GM06990 (cell line): ENCODE measurements at regions not wholly inside any gene's neighbourhood (a gene's known extent, or its start where the extent isn't known, plus 50 kb on each side); places are given as distances from the start of the nearest gene placed in this dataset.

ENCODE experiments used
- DNase-seq: peaks from one replicate; pipeline ENCODE4 v3.0.0-alpha.2; 2011; ENCODE audit not compliant: insufficient read length; ENCODE audit errors: extremely low read depth
- H3K27me3 ChIP-seq: replicated peaks from 2 replicates; pipeline ENCODE4 v1.6.0; 2011; ENCODE audit warnings: low read length; ENCODE audit not compliant: control insufficient read depth, insufficient read depth
- H3K36me3 ChIP-seq: 2 replicates; pipeline ENCODE4 v1.5.1; 2011; ENCODE audit warnings: low read length; ENCODE audit not compliant: control insufficient read depth, insufficient read depth
- H3K4me3 ChIP-seq: replicated peaks from 2 replicates; pipeline ENCODE4 v1.5.1; 2011; ENCODE audit warnings: low read depth, mild to moderate bottlenecking, control low read depth, low read length
- TF ChIP-seq, protein P1 (sequence below): IDR thresholded peaks from 2 replicates; pipeline ENCODE4 v1.5.1; 2011; ENCODE audit warnings: low read length, control low read depth, mild to moderate bottlenecking, inconsistent platforms; ENCODE audit not compliant: insufficient read depth, poor library complexity, severe bottlenecking

DNA sequence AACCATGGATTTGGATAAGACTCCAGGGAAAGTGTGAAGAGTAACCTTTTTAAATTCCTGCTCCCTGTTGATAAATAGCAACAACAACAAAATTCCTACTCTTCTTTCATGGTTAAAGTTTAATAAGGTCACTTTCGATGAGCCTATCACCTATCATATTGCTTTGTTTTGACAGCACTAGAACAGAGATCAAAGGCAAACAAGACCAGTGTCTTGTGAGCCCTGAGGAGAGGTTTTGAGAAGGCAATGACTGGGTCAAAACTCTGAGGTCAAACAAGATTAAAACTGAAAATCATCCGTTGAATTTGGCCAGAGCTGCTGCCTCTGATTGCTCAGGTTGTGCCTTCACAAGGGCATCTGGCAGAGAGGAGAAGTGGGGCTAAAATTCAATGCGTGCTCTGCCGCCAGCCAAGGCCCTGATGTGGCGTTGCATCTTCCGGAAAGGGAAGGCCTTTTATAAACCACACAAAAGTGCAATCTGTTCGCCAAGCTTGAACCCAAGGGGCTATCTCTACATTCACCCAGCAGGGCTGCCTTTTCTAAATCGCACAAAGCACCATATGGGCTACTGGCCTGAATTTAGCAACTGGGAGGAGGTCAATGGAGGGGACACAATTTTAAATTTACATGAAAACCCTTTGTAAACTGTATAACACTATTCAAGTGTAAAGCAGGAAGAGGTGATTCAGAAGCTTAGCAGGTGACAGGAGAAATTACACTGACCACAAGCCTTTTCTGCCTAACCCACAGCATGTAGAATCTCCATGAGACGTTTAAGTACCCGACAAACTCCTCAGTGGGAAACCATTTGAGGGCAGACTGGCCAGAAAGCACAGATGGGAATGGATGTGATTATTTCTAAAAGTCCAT lies 140.8 kb downstream of the DAD1 start:
- Histone ChIP-seq H3K4me3 (no peak overlapping the region), H3K27me3 (no peaks in the 10 kb centered on the region; the same call in 1 of the 2 replicates), H3K36me3 (no peaks in the 10 kb centered on the region)
- DNase-seq: peak; percentile 50
- TF ChIP-seq, protein P1, sequence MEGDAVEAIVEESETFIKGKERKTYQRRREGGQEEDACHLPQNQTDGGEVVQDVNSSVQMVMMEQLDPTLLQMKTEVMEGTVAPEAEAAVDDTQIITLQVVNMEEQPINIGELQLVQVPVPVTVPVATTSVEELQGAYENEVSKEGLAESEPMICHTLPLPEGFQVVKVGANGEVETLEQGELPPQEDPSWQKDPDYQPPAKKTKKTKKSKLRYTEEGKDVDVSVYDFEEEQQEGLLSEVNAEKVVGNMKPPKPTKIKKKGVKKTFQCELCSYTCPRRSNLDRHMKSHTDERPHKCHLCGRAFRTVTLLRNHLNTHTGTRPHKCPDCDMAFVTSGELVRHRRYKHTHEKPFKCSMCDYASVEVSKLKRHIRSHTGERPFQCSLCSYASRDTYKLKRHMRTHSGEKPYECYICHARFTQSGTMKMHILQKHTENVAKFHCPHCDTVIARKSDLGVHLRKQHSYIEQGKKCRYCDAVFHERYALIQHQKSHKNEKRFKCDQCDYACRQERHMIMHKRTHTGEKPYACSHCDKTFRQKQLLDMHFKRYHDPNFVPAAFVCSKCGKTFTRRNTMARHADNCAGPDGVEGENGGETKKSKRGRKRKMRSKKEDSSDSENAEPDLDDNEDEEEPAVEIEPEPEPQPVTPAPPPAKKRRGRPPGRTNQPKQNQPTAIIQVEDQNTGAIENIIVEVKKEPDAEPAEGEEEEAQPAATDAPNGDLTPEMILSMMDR: no peak

DNA sequence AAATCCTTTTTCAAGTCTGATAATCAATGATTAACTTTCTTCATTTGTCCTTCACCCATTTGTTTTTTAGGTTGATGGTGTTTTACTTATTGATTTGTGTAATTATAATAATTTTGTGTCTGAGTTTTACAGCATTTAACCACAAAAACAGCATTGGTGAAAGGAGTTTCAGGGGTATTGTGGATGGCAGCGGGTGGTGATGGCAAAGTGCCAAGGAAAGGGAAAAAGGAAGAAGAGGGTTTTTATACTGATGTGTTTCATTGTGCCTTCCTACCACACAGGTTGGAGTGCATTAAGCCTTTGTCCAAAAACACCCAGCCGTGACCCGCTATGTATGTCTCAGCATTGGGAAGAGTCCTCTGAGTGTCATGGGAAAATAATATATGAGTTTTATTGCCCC lies 150.3 kb downstream of the DAD1 start:
- DNase-seq: no peak
- Histone ChIP-seq H3K27me3 (no peaks in the 10 kb centered on the region; the same call in 1 of the 2 replicates), H3K4me3 (no peak overlapping the region), H3K36me3 (no peaks in the 10 kb centered on the region)
- TF ChIP-seq, protein P1: no peak

DNA sequence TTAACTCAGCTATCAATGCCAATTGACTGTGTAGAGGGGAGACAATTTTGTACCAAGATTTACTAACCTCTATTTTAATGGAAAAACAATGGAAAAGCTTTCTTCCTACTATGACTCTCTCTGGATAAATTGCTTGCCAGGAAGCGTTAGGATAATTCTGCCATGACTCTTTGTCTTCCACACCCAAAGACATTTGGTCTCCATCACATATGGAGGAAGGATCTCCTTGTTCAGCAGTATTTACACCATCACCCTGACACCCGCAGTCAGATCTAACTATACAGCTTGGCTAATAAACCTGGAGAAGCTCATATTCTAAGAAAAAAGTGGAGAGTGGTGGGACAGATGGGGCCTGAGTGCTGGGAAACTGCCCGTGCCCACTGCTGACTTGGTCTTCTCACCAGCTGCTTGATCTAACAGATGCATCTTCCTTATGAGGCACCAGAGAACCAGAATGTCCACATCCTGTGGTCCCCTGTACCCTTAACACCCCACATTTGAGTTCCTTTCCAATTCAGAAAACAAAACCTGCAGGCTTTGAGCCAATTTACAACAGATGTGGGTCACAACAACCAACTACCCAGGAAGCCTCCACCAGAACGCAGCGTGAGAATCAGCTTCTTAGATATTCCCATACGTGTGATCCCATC lies 154.0 kb downstream of the DAD1 start:
- no peak overlapping the region for H3K4me3 ChIP-seq
- no peaks in the 10 kb centered on the region; the same call in 1 of the 2 replicates for H3K27me3 ChIP-seq
- TF ChIP-seq, protein P1: no peak
- no peaks in the 10 kb centered on the region for H3K36me3 ChIP-seq
- no peak for DNase-seq

DNA sequence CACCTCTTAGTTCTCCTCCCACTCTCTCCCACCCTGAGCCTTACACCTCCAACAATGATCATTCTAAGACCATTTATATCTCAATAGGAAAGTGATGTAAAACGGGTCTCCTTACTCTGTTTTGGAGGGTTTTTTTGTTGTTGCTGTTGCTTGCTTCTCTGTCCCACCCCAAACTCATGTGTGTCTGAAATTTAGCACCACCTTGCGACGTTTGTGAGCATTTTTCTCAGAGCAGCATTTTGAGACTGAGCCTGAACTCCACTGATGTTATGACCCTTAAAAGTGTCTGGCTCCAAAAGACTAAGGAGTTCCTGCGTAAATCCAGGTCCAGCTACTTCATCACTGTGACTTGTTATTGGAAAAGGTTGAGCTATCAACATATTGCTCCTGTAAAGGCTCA lies 155.0 kb downstream of the DAD1 start:
- no peaks in the 10 kb centered on the region for H3K36me3 ChIP-seq
- no peak for DNase-seq
- no peak overlapping the region for H3K4me3 ChIP-seq
- TF ChIP-seq, protein P1: no peak
- H3K27me3 ChIP-seq: no peaks in the 10 kb centered on the region; the same call in 1 of the 2 replicates

DNA sequence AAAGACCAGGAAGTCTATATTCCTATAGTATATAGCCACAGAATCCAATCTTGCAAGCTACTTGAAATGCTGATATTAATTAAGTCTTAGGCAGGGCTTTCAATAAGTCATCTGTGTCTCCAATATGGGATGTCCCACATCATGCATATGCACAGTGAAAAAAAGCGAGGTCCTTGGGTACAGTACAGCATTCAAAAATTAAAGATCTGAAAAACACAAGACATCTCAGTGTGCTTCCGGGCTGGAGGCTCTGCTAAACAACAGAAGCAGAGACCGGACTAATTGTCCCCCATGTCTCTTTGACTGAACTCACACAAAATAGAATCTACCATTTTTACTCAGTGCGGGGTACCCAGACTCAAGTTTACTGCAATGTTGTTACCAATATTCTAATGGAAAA lies 156.0 kb downstream of the DAD1 start:
- H3K36me3 ChIP-seq: no peaks in the 10 kb centered on the region
- no peak overlapping the region for H3K4me3 ChIP-seq
- no peak for DNase-seq
- no peaks in the 10 kb centered on the region; the same call in 1 of the 2 replicates for H3K27me3 ChIP-seq
- TF ChIP-seq, protein P1: no peak
